HPDE6-E6E7 (cell line): ENCODE measurements at regions not wholly inside any gene's neighbourhood (a gene's known extent, or its start where the extent isn't known, plus 50 kb on each side); places are given as distances from the start of the nearest gene placed in this dataset.
A peak's percentile ranks its signal among the peaks of the same experiment; 100 is the strongest.
"Not testable (repeated sequence)": the region's sequence is repeated elsewhere in the genome, so short reads cannot be mapped to it uniquely, and the experiment has no call there.

Experiments
- DNase-seq: peaks from one replicate; pipeline ENCODE4 v3.0.0; 2011; ENCODE audit warnings: missing footprints; ENCODE audit errors: extremely low spot score

- DNase-seq, result not testable (repeated sequence)
Observed at GRCh38 chr1:245102149-245102548, 52.6 kb upstream of the KIF26B start.

- no peak for DNase-seq
Observed at GRCh38 chr1:245099401-245099800, 55.4 kb upstream of the KIF26B start.

GRCh38 chr1:245098924-245099323 is 55.9 kb upstream of the KIF26B start:
- DNase-seq, result no peak

- no peak for DNase-seq
Observed at GRCh38 chr1:245096311-245097066, 58.3 kb upstream of the KIF26B start.

- DNase-seq, result no peak
Observed at GRCh38 chr1:245095903-245096302, 58.9 kb upstream of the KIF26B start.

GRCh38 chr1:245094954-245095353 is 59.8 kb upstream of the KIF26B start:
- no peak for DNase-seq

- DNase-seq, result no peak
Observed at GRCh38 chr1:245094092-245094491, 60.7 kb upstream of the KIF26B start.

GRCh38 chr1:245092638-245092976 is 62.2 kb upstream of the KIF26B start:
- DNase-seq, result no peak

- DNase-seq, result peak; percentile 93
Observed at GRCh38 chr1:245091818-245092637, 62.8 kb upstream of the KIF26B start.

GRCh38 chr1:245091171-245091621 is 63.6 kb upstream of the KIF26B start:
- no peak for DNase-seq

GRCh38 chr1:245090491-245091090 is 64.2 kb upstream of the KIF26B start:
- DNase-seq, result no peak

- DNase-seq, result no peak
Observed at GRCh38 chr1:245087723-245088122, 67.1 kb upstream of the KIF26B start.

- no peak for DNase-seq
Observed at GRCh38 chr1:245086389-245086969, 68.3 kb upstream of the KIF26B start.

GRCh38 chr1:245085508-245086095 is 69.2 kb upstream of the KIF26B start:
- DNase-seq, result peak; percentile 42

GRCh38 chr1:245084551-245084950 is 70.2 kb upstream of the KIF26B start:
- no peak for DNase-seq

GRCh38 chr1:245079021-245079609 is 75.7 kb upstream of the KIF26B start:
- no peak for DNase-seq

- no peak for DNase-seq
Observed at GRCh38 chr1:245074898-245075297, 79.9 kb upstream of the KIF26B start.

- DNase-seq, result no peak
Observed at GRCh38 chr1:245074232-245074747, 80.5 kb upstream of the KIF26B start.

- DNase-seq, result no peak
Observed at GRCh38 chr1:245070836-245071615, 83.8 kb upstream of the KIF26B start.

- DNase-seq, result no peak
Observed at GRCh38 chr1:245067257-245067656, 87.5 kb upstream of the KIF26B start.
